KMS-11 (cell line): ENCODE measurements at regions not wholly inside any gene's neighbourhood (a gene's known extent, or its start where the extent isn't known, plus 50 kb on each side); places are given as distances from the start of the nearest gene placed in this dataset.

Experiments used
- H2AFZ ChIP-seq: fragments of 200-600 bp; sonication (generic); 2 replicates; pipeline ENCODE4 v1.6.1; 2016; ENCODE audit warnings: antibody characterized with exemption, mixed run types, low read depth
- H3K27ac ChIP-seq: fragments of 200-600 bp; sonication (generic); 2 replicates; pipeline ENCODE4 v1.6.1; 2016; ENCODE audit warnings: mild to moderate bottlenecking, mixed run types
- H3K27me3 ChIP-seq: fragments of 200-600 bp; sonication (generic); 2 replicates; pipeline ENCODE4 v1.6.1; 2017; ENCODE audit warnings: mild to moderate bottlenecking, low read depth, mixed run types, moderate library complexity; ENCODE audit not compliant: insufficient read depth
- H3K36me3 ChIP-seq: fragments of 200-600 bp; sonication (generic); 2 replicates; pipeline ENCODE4 v1.6.1; 2017; ENCODE audit warnings: mild to moderate bottlenecking, mixed run types; ENCODE audit not compliant: insufficient read depth
- H3K4me1 ChIP-seq: fragments of 200-600 bp; sonication (generic); 2 replicates; pipeline ENCODE4 v1.6.1; 2016; ENCODE audit warnings: mild to moderate bottlenecking, low read depth, mixed run types; ENCODE audit not compliant: poor library complexity, severe bottlenecking
- H3K4me2 ChIP-seq: fragments of 200-600 bp; sonication (generic); 2 replicates; pipeline ENCODE4 v1.7.0; 2016; ENCODE audit warnings: mild to moderate bottlenecking, mixed run types
- H3K4me3 ChIP-seq: fragments of 200-600 bp; sonication (generic); IDR thresholded peaks from 2 replicates; pipeline ENCODE4 v1.6.1; 2017; ENCODE audit warnings: low read depth, low read length, mixed read lengths; ENCODE audit not compliant: insufficient read depth
- H3K79me2 ChIP-seq: fragments of 200-600 bp; sonication (generic); 2 replicates; pipeline ENCODE4 v1.6.1; 2016; ENCODE audit warnings: low read depth, mixed run types; ENCODE audit not compliant: insufficient read depth
- H3K9ac ChIP-seq: fragments of 200-600 bp; sonication (generic); 2 replicates; pipeline ENCODE4 v1.6.1; 2016; ENCODE audit warnings: mild to moderate bottlenecking, mixed run types
- H4K20me1 ChIP-seq: fragments of 200-600 bp; sonication (generic); 2 replicates; pipeline ENCODE4 v1.6.1; 2016; ENCODE audit warnings: mild to moderate bottlenecking, mixed run types; ENCODE audit not compliant: insufficient read depth
- CTCF ChIP-seq: fragments of 200-600 bp; sonication (generic); conservative IDR thresholded peaks from 2 replicates; pipeline ENCODE4 v1.6.1; 2017; ENCODE audit warnings: low read depth, mild to moderate bottlenecking, antibody characterized with exemption, low read length, moderate library complexity, mixed read lengths

- no peak overlapping the region for H3K27ac ChIP-seq
- no peaks in the 10 kb centered on the region for H3K36me3 ChIP-seq
- H3K4me2 ChIP-seq: no peak overlapping the region
- H3K9ac ChIP-seq: no peak overlapping the region
- H2AFZ ChIP-seq: no peak overlapping the region
- no peaks in the 10 kb centered on the region for H3K27me3 ChIP-seq
- H4K20me1 ChIP-seq: no peaks in the 10 kb centered on the region
- TF ChIP-seq CTCF: no peak
- no peak overlapping the region for H3K4me3 ChIP-seq
- no peaks in the 10 kb centered on the region for H3K79me2 ChIP-seq
- peaks cover 3% of the 10 kb centered on the region for H3K4me1 ChIP-seq
Measured at GRCh38 chr13:48583859-48584311, 51.0 kb upstream of the RCBTB2 start.

DNA sequence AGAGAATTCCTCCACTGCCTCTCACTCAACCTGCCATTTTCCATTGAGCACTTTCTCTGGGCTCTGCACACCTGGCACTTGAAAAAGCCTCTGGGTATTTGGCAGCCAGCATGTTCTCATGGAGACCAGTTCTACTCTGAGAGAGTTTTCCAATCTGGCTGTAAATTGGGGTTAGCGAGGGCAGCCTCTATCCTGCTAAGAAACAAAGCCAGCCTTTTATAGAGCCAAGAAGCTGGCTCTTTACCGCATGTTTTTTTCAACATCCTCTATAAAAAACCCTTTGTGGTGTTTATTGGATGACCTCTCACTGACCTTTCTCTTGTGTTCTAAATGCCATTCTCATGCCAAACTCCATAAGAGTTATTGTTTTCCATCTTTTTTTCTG lies 52.6 kb upstream of the RCBTB2 start:
- Histone ChIP-seq H3K36me3 (no peaks in the 10 kb centered on the region), H3K4me2 (no peak overlapping the region), H4K20me1 (no peaks in the 10 kb centered on the region), H3K27ac (no peak overlapping the region), H3K4me1 (no peaks in the 10 kb centered on the region), H3K27me3 (no peaks in the 10 kb centered on the region), H3K4me3 (no peak overlapping the region), H3K79me2 (no peaks in the 10 kb centered on the region), H3K9ac (no peak overlapping the region), H2AFZ (no peak overlapping the region)
- no peak for TF ChIP-seq CTCF

GRCh38 chr13:48586591-48587103 lies 53.8 kb upstream of the RCBTB2 start:
- H3K4me1 ChIP-seq: no peaks in the 10 kb centered on the region
- TF ChIP-seq CTCF: no peak
- H3K79me2 ChIP-seq: no peaks in the 10 kb centered on the region
- H3K4me3 ChIP-seq: no peak overlapping the region
- H3K27ac ChIP-seq: no peak overlapping the region
- H3K9ac ChIP-seq: no peak overlapping the region
- no peak overlapping the region for H3K4me2 ChIP-seq
- H4K20me1 ChIP-seq: no peaks in the 10 kb centered on the region
- no peak overlapping the region for H2AFZ ChIP-seq
- no peaks in the 10 kb centered on the region for H3K27me3 ChIP-seq
- H3K36me3 ChIP-seq: no peaks in the 10 kb centered on the region

- no peaks in the 10 kb centered on the region for H3K79me2 ChIP-seq
- no peaks in the 10 kb centered on the region for H3K27me3 ChIP-seq
- no peaks in the 10 kb centered on the region for H3K36me3 ChIP-seq
- no peak overlapping the region for H2AFZ ChIP-seq
- H3K4me2 ChIP-seq: no peak overlapping the region
- H3K27ac ChIP-seq: no peak overlapping the region
- TF ChIP-seq CTCF: no peak
- no peaks in the 10 kb centered on the region for H3K4me1 ChIP-seq
- no peak overlapping the region for H3K9ac ChIP-seq
- H4K20me1 ChIP-seq: no peaks in the 10 kb centered on the region
- no peak overlapping the region for H3K4me3 ChIP-seq
Measured at GRCh38 chr13:48588120-48588519, 55.2 kb upstream of the RCBTB2 start.
